Osteoblast (primary cell): ENCODE measurements at regions not wholly inside any gene's neighbourhood (a gene's known extent, or its start where the extent isn't known, plus 50 kb on each side); places are given as distances from the start of the nearest gene placed in this dataset.

Source experiments
- DNase-seq: peaks from one replicate; pipeline ENCODE4 v3.0.0; 2011; ENCODE audit warnings: low spot score, mixed read lengths; ENCODE audit not compliant: insufficient read length; ENCODE audit errors: missing footprints
- H2AFZ ChIP-seq: 2 replicates; pipeline ENCODE4 v1.6.0; 2011; ENCODE audit warnings: mild to moderate bottlenecking, low read length
- H3K27ac ChIP-seq: 2 replicates; pipeline ENCODE4 v1.5.1; 2011; ENCODE audit warnings: mild to moderate bottlenecking, low read depth, low read length, moderate library complexity
- H3K27me3 ChIP-seq: 2 replicates; pipeline ENCODE4 v1.6.0; 2012; ENCODE audit warnings: mild to moderate bottlenecking, control low read depth, inconsistent platforms, low read length, moderate library complexity; ENCODE audit not compliant: insufficient read depth
- H3K36me3 ChIP-seq: 2 replicates; pipeline ENCODE4 v1.5.1; 2011; ENCODE audit warnings: mild to moderate bottlenecking, low read length, control low read depth, moderate library complexity; ENCODE audit not compliant: insufficient read depth
- H3K4me1 ChIP-seq: 2 replicates; pipeline ENCODE4 v1.5.1; 2011; ENCODE audit warnings: mild to moderate bottlenecking, low read length, control low read depth, moderate library complexity; ENCODE audit not compliant: insufficient read depth
- H3K4me2 ChIP-seq: 2 replicates; pipeline ENCODE4 v1.6.0; 2011; ENCODE audit warnings: mild to moderate bottlenecking, low read length; ENCODE audit not compliant: insufficient read depth
- H3K4me3 ChIP-seq: fragments of 200-600 bp; sonication (generic); 3 replicates; pipeline ENCODE4 v1.5.1; 2012; ENCODE audit warnings: mild to moderate bottlenecking, low read length, inconsistent platforms; ENCODE audit not compliant: insufficient read depth
- H3K79me2 ChIP-seq: 2 replicates; pipeline ENCODE4 v1.6.0; 2012; ENCODE audit warnings: mild to moderate bottlenecking, low read length, control low read depth, inconsistent platforms; ENCODE audit not compliant: insufficient read depth
- H3K9me3 ChIP-seq: 2 replicates; pipeline ENCODE4 v1.5.1; 2011; ENCODE audit warnings: low read depth, low read length, control low read depth
- H4K20me1 ChIP-seq: 2 replicates; pipeline ENCODE4 v1.6.0; 2012; ENCODE audit warnings: mild to moderate bottlenecking, low read length, control low read depth; ENCODE audit not compliant: insufficient read depth
- CTCF ChIP-seq: IDR thresholded peaks from 2 replicates; pipeline ENCODE4 v1.5.1; 2011; ENCODE audit warnings: mild to moderate bottlenecking, low read depth, low read length, moderate library complexity; ENCODE audit errors: extremely low read depth

- TF ChIP-seq CTCF = no peak
- DNase-seq = peak; percentile 89
- no peaks in the 10 kb centered on the region for H3K27me3 ChIP-seq
- H2AFZ ChIP-seq = no peak overlapping the region
- H4K20me1 ChIP-seq = no peaks in the 10 kb centered on the region
- H3K79me2 ChIP-seq = no peaks in the 10 kb centered on the region
- H3K9me3 ChIP-seq = no peaks in the 10 kb centered on the region
- H3K36me3 ChIP-seq = no peaks in the 10 kb centered on the region
- H3K4me3 ChIP-seq = no peak overlapping the region
- peaks cover 17% of the 10 kb centered on the region for H3K4me1 ChIP-seq
- no peak overlapping the region for H3K27ac ChIP-seq
- peak overlapping the region; percentile 51 for H3K4me2 ChIP-seq
Measured at GRCh38 chr3:150319900-150320299, 88.2 kb upstream of the TSC22D2 start.

- TF ChIP-seq CTCF = no peak
- Histone ChIP-seq H3K4me1 (peaks cover 19% of the 10 kb centered on the region), H2AFZ (no peak overlapping the region), H3K27me3 (no peaks in the 10 kb centered on the region), H3K9me3 (no peaks in the 10 kb centered on the region), H3K27ac (no peak overlapping the region), H4K20me1 (no peaks in the 10 kb centered on the region), H3K4me3 (no peak overlapping the region), H3K79me2 (no peaks in the 10 kb centered on the region), H3K36me3 (no peaks in the 10 kb centered on the region), H3K4me2 (no peak overlapping the region)
- DNase-seq = no peak
Measured at GRCh38 chr3:150317469-150317868, 90.6 kb upstream of the TSC22D2 start.

GRCh38 chr3:150315721-150316120 is 92.4 kb upstream of the TSC22D2 start:
- Histone ChIP-seq H3K4me1 (peaks cover 11% of the 10 kb centered on the region), H2AFZ (peak overlapping the region; percentile 60), H3K4me2 (no peak overlapping the region), H3K4me3 (no peak overlapping the region), H3K36me3 (no peaks in the 10 kb centered on the region), H4K20me1 (no peaks in the 10 kb centered on the region), H3K27me3 (no peaks in the 10 kb centered on the region), H3K27ac (no peak overlapping the region), H3K9me3 (no peaks in the 10 kb centered on the region), H3K79me2 (no peaks in the 10 kb centered on the region)
- DNase-seq = no peak
- no peak for TF ChIP-seq CTCF

GRCh38 chr3:150314248-150315004 is 93.7 kb upstream of the TSC22D2 start:
- no peaks in the 10 kb centered on the region for H4K20me1 ChIP-seq
- peaks cover 6% of the 10 kb centered on the region for H3K4me1 ChIP-seq
- H3K27ac ChIP-seq = no peak overlapping the region
- no peak for TF ChIP-seq CTCF
- no peak overlapping the region for H3K4me3 ChIP-seq
- H3K4me2 ChIP-seq = no peak overlapping the region
- no peaks in the 10 kb centered on the region for H3K27me3 ChIP-seq
- H2AFZ ChIP-seq = no peak overlapping the region
- no peaks in the 10 kb centered on the region for H3K9me3 ChIP-seq
- no peak for DNase-seq
- no peaks in the 10 kb centered on the region for H3K79me2 ChIP-seq
- no peaks in the 10 kb centered on the region for H3K36me3 ChIP-seq
